ENCODE measurements at regions not wholly inside any gene's neighbourhood (a gene's known extent, or its start where the extent isn't known, plus 50 kb on each side); places are given as distances from the start of the nearest gene placed in this dataset.

- Histone ChIP-seq H3K27ac (ENCODE audit: low read depth in 1 of 2, low read length in 1 of 2) (no peak overlapping the region), H3K9me3 (ENCODE audit: control insufficient read depth in 2 of 2, insufficient read depth in 1 of 2, low read length in 1 of 2) (no peaks in the 10 kb centered on the region), H3K36me3 (ENCODE audit: control insufficient read depth in 2 of 2, insufficient read depth in 2 of 2, low read length in 1 of 2) (no peaks in the 10 kb centered on the region), H3K27me3 (ENCODE audit: control insufficient read depth in 2 of 2, insufficient read depth in 1 of 2, low read length in 1 of 2) (no peaks in the 10 kb centered on the region), H3K4me3 (ENCODE audit: low read length in 2 of 2) (no peak overlapping the region), H3K4me1 (ENCODE audit: control insufficient read depth in 2 of 2, insufficient read depth in 2 of 2, low read length in 2 of 2) (peaks cover 2 to 4% of the 10 kb centered on the region in 2 donors)
- no peak for DNase-seq (ENCODE audit: low read depth in 6 of 9, low spot score in 9 of 9)
- WGBS: 60% methylated on average over 4 of the region's 4 CpGs
These were observed 138.2 kb upstream of the IL12A start for GRCh38 chr3:159850481-159850880.

- no peak for DNase-seq (ENCODE audit: low read depth in 6 of 9, low spot score in 9 of 9)
- Histone ChIP-seq H3K27ac (ENCODE audit: low read depth in 1 of 2, low read length in 1 of 2) (no peak overlapping the region), H3K9me3 (ENCODE audit: control insufficient read depth in 2 of 2, insufficient read depth in 1 of 2, low read length in 1 of 2) (no peaks in the 10 kb centered on the region), H3K27me3 (ENCODE audit: control insufficient read depth in 2 of 2, insufficient read depth in 1 of 2, low read length in 1 of 2) (no peaks in the 10 kb centered on the region), H3K36me3 (ENCODE audit: control insufficient read depth in 2 of 2, insufficient read depth in 2 of 2, low read length in 1 of 2) (no peaks in the 10 kb centered on the region), H3K4me1 (ENCODE audit: control insufficient read depth in 2 of 2, insufficient read depth in 2 of 2, low read length in 2 of 2) (peaks cover 2 to 10% of the 10 kb centered on the region in 2 donors), H3K4me3 (ENCODE audit: low read length in 2 of 2) (no peak overlapping the region)
- 48% methylated on average over 2 of the region's 2 CpGs for WGBS
These were observed 136.4 kb upstream of the IL12A start for GRCh38 chr3:159852266-159852665.

GRCh38 chr3:159852821-159853505, 135.7 kb upstream of the IL12A start:
- H3K27me3 ChIP-seq (ENCODE audit: control insufficient read depth in 2 of 2, insufficient read depth in 1 of 2, low read length in 1 of 2): no peaks in the 10 kb centered on the region
- H3K27ac ChIP-seq (ENCODE audit: low read depth in 1 of 2, low read length in 1 of 2): peak overlapping the region in 1 of 2 donors; percentile 31
- no peaks in the 10 kb centered on the region for H3K9me3 ChIP-seq (ENCODE audit: control insufficient read depth in 2 of 2, insufficient read depth in 1 of 2, low read length in 1 of 2)
- no peak for DNase-seq (ENCODE audit: low read depth in 6 of 9, low spot score in 9 of 9)
- H3K4me3 ChIP-seq (ENCODE audit: low read length in 2 of 2): no peak overlapping the region
- WGBS: 39% methylated on average over 11 of the region's 11 CpGs
- no peaks in the 10 kb centered on the region for H3K36me3 ChIP-seq (ENCODE audit: control insufficient read depth in 2 of 2, insufficient read depth in 2 of 2, low read length in 1 of 2)
- H3K4me1 ChIP-seq (ENCODE audit: control insufficient read depth in 2 of 2, insufficient read depth in 2 of 2, low read length in 2 of 2): peaks cover 2 to 10% of the 10 kb centered on the region in 2 donors

- DNase-seq (ENCODE audit: low read depth in 6 of 9, low spot score in 9 of 9): no peak
- no peaks in the 10 kb centered on the region for H3K36me3 ChIP-seq (ENCODE audit: control insufficient read depth in 2 of 2, insufficient read depth in 2 of 2, low read length in 1 of 2)
- H3K4me1 ChIP-seq (ENCODE audit: control insufficient read depth in 2 of 2, insufficient read depth in 2 of 2, low read length in 2 of 2): peaks cover 2 to 10% of the 10 kb centered on the region in 2 donors
- H3K27ac ChIP-seq (ENCODE audit: low read depth in 1 of 2, low read length in 1 of 2): no peak overlapping the region
- no peaks in the 10 kb centered on the region for H3K9me3 ChIP-seq (ENCODE audit: control insufficient read depth in 2 of 2, insufficient read depth in 1 of 2, low read length in 1 of 2)
- H3K4me3 ChIP-seq (ENCODE audit: low read length in 2 of 2): no peak overlapping the region
- H3K27me3 ChIP-seq (ENCODE audit: control insufficient read depth in 2 of 2, insufficient read depth in 1 of 2, low read length in 1 of 2): no peaks in the 10 kb centered on the region
These were observed 135.2 kb upstream of the IL12A start for GRCh38 chr3:159853506-159853864.

- no peaks in the 10 kb centered on the region for H3K9me3 ChIP-seq (ENCODE audit: control insufficient read depth in 2 of 2, insufficient read depth in 1 of 2, low read length in 1 of 2)
- DNase-seq (ENCODE audit: low read depth in 6 of 9, low spot score in 9 of 9): no peak
- WGBS: 85% methylated on average over 8 of the region's 8 CpGs
- no peaks in the 10 kb centered on the region for H3K36me3 ChIP-seq (ENCODE audit: control insufficient read depth in 2 of 2, insufficient read depth in 2 of 2, low read length in 1 of 2)
- no peaks in the 10 kb centered on the region for H3K27me3 ChIP-seq (ENCODE audit: control insufficient read depth in 2 of 2, insufficient read depth in 1 of 2, low read length in 1 of 2)
- H3K4me1 ChIP-seq (ENCODE audit: control insufficient read depth in 2 of 2, insufficient read depth in 2 of 2, low read length in 2 of 2): peaks cover 2 to 10% of the 10 kb centered on the region in 2 donors
- H3K4me3 ChIP-seq (ENCODE audit: low read length in 2 of 2): no peak overlapping the region
- no peak overlapping the region for H3K27ac ChIP-seq (ENCODE audit: low read depth in 1 of 2, low read length in 1 of 2)
These were observed 134.0 kb upstream of the IL12A start for GRCh38 chr3:159854500-159855124.

- 82% methylated on average over 5 of the region's 5 CpGs for WGBS
- no peaks in the 10 kb centered on the region for H3K27me3 ChIP-seq (ENCODE audit: control insufficient read depth in 2 of 2, insufficient read depth in 1 of 2, low read length in 1 of 2)
- no peak overlapping the region for H3K27ac ChIP-seq (ENCODE audit: low read depth in 1 of 2, low read length in 1 of 2)
- DNase-seq (ENCODE audit: low read depth in 6 of 9, low spot score in 9 of 9): no peak
- H3K4me1 ChIP-seq (ENCODE audit: control insufficient read depth in 2 of 2, insufficient read depth in 2 of 2, low read length in 2 of 2): peaks cover 2 to 15% of the 10 kb centered on the region in 2 donors
- no peaks in the 10 kb centered on the region for H3K36me3 ChIP-seq (ENCODE audit: control insufficient read depth in 2 of 2, insufficient read depth in 2 of 2, low read length in 1 of 2)
- H3K4me3 ChIP-seq (ENCODE audit: low read length in 2 of 2): no peak overlapping the region
- H3K9me3 ChIP-seq (ENCODE audit: control insufficient read depth in 2 of 2, insufficient read depth in 1 of 2, low read length in 1 of 2): no peaks in the 10 kb centered on the region
These were observed 132.9 kb upstream of the IL12A start for GRCh38 chr3:159855599-159856346.

GRCh38 chr3:159856590-159857104, 132.0 kb upstream of the IL12A start:
- no peaks in the 10 kb centered on the region for H3K36me3 ChIP-seq (ENCODE audit: control insufficient read depth in 2 of 2, insufficient read depth in 2 of 2, low read length in 1 of 2)
- no peaks in the 10 kb centered on the region for H3K9me3 ChIP-seq (ENCODE audit: control insufficient read depth in 2 of 2, insufficient read depth in 1 of 2, low read length in 1 of 2)
- no peak overlapping the region for H3K4me3 ChIP-seq (ENCODE audit: low read length in 2 of 2)
- no peak overlapping the region for H3K27ac ChIP-seq (ENCODE audit: low read depth in 1 of 2, low read length in 1 of 2)
- no peaks in the 10 kb centered on the region for H3K27me3 ChIP-seq (ENCODE audit: control insufficient read depth in 2 of 2, insufficient read depth in 1 of 2, low read length in 1 of 2)
- whole genome bisulfite sequencing: 43% methylated on average over 13 of the region's 13 CpGs
- peaks cover 2 to 15% of the 10 kb centered on the region in 2 donors for H3K4me1 ChIP-seq (ENCODE audit: control insufficient read depth in 2 of 2, insufficient read depth in 2 of 2, low read length in 2 of 2)
- no peak for DNase-seq (ENCODE audit: low read depth in 6 of 9, low spot score in 9 of 9)

- Histone ChIP-seq H3K27ac (ENCODE audit: low read depth in 1 of 2, low read length in 1 of 2) (no peak overlapping the region), H3K36me3 (ENCODE audit: control insufficient read depth in 2 of 2, insufficient read depth in 2 of 2, low read length in 1 of 2) (no peaks in the 10 kb centered on the region), H3K27me3 (ENCODE audit: control insufficient read depth in 2 of 2, insufficient read depth in 1 of 2, low read length in 1 of 2) (no peaks in the 10 kb centered on the region), H3K4me3 (ENCODE audit: low read length in 2 of 2) (no peak overlapping the region), H3K9me3 (ENCODE audit: control insufficient read depth in 2 of 2, insufficient read depth in 1 of 2, low read length in 1 of 2) (no peaks in the 10 kb centered on the region), H3K4me1 (ENCODE audit: control insufficient read depth in 2 of 2, insufficient read depth in 2 of 2, low read length in 2 of 2) (peaks cover 0 to 14% of the 10 kb centered on the region in 2 donors)
- over 99% methylated on average over 2 of the region's 2 CpGs for WGBS
- DNase-seq (ENCODE audit: low read depth in 6 of 9, low spot score in 9 of 9): no peak
These were observed 130.8 kb upstream of the IL12A start for GRCh38 chr3:159857840-159858239.

GRCh38 chr3:159858650-159859049, 130.0 kb upstream of the IL12A start:
- Histone ChIP-seq H3K27ac (ENCODE audit: low read depth in 1 of 2, low read length in 1 of 2) (no peak overlapping the region), H3K4me3 (ENCODE audit: low read length in 2 of 2) (no peak overlapping the region), H3K9me3 (ENCODE audit: control insufficient read depth in 2 of 2, insufficient read depth in 1 of 2, low read length in 1 of 2) (no peaks in the 10 kb centered on the region), H3K27me3 (ENCODE audit: control insufficient read depth in 2 of 2, insufficient read depth in 1 of 2, low read length in 1 of 2) (no peaks in the 10 kb centered on the region), H3K4me1 (ENCODE audit: control insufficient read depth in 2 of 2, insufficient read depth in 2 of 2, low read length in 2 of 2) (peaks cover 0 to 11% of the 10 kb centered on the region in 2 donors), H3K36me3 (ENCODE audit: control insufficient read depth in 2 of 2, insufficient read depth in 2 of 2, low read length in 1 of 2) (no peaks in the 10 kb centered on the region)
- DNase-seq (ENCODE audit: low read depth in 6 of 9, low spot score in 9 of 9): no peak
- 93% methylated on average over 5 of the region's 5 CpGs for WGBS

Data from thymus (tissue), 11 donors.